GM19463 (cell line): ENCODE measurements at regions not wholly inside any gene's neighbourhood (a gene's known extent, or its start where the extent isn't known, plus 50 kb on each side); places are given as distances from the start of the nearest gene placed in this dataset.
"Not testable (repeated sequence)": the region's sequence is repeated elsewhere in the genome, so short reads cannot be mapped to it uniquely, and the experiment has no call there.

Experiments
- ATAC-seq: cut with Tn5 transposase; IDR thresholded peaks from one replicate; pipeline ENCODE4 v1.9.1; 2021; ENCODE audit warnings: mild to moderate bottlenecking, moderate library complexity; ENCODE audit not compliant: unreplicated experiment

DNA sequence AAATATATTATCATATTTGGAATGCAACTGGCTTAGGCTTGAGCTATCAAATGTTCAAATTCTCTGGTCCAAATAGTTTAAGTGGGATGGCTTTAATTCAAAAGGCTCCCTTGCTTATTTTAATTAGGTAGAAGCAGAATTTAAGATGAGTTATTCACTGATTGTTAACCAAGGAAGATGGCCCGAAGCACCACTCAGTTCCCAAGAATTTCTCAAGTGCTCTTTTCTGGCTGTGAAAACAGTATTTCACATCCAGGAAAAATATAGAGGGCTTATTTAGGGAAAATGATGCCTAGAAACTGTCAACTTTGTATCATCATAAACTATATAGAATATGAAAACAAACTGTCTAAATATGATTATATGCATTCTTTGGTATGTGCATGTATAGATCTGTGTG lies 246.5 kb upstream of the SFRP2 start:
- ATAC-seq = no peak

DNA sequence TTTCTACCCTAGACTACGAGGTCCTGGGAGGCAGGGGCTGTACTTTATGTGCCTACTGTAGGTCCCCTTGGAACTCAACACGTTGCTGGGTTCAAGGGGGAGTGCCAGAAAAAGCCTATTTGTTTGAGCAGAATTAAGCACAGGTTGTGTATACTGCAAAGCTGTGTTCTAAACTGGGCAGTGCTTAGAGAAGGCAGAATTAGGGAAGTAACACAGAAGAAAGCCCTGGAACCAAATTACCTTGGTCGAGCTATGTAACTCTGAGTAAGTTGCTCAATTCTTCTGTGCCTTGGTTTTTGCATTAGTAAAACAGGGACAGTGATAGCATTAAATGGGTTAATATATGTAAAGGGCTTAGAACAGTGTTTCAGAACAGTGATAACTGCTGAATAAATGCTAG lies 245.0 kb upstream of the SFRP2 start:
- no peak for ATAC-seq

DNA sequence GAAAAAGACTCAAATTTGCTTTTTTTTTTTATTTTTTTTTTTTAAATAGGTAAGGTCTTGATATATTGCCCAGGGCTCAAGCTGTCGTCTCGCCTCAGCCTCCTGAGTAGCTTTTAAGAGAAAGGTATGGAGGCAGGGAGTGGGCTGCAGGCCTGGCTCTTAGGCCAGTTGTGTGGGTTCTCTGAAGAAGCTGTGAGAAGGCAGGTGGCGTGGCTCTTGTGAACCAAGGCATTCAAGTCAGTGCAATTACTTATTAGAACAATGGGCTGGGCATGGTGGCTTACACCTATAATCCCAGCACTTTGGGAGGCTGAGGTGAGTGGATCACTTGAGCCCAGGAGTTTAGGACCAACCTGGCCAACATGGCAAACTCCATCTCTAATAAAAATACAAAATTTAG lies 244.0 kb upstream of the SFRP2 start:
- no peak for ATAC-seq

DNA sequence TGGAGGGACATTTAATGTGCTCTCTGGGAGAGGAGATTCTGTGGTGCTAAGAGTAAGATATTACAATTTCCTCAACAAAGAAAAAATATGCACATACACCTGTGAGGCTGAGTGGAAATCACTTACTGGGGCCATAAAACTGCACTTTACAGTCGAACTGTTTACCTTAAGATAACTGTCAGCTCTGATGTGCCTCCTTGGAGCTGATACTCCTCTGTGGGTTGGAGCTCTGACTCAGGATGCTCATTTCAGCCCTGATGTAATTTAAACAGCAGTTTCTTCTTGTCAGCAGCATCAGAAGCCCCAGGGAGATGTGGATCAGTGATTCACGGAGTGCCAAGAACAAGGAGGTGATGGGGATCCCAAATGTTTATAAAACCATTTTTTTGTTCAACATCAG lies 241.9 kb upstream of the SFRP2 start:
- ATAC-seq = no peak

DNA sequence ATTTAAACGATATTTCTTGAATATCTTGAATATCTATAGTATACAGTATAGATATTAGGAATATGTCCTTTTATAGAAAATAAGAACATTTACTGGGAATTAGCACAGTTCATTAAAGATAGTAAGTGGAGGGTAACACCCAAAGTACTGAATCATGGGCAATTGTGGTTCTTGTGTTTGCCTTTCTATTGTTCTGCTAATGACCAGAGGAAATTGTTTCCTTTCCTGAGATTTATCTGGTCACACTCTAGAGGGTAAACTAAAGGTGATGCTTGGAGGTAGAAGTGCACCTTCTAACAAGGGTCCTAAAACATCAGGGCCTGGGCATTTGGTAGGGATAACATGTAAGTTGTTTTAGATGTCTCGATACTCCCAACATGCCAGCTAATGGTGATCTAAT lies 241.3 kb upstream of the SFRP2 start:
- no peak for ATAC-seq

DNA sequence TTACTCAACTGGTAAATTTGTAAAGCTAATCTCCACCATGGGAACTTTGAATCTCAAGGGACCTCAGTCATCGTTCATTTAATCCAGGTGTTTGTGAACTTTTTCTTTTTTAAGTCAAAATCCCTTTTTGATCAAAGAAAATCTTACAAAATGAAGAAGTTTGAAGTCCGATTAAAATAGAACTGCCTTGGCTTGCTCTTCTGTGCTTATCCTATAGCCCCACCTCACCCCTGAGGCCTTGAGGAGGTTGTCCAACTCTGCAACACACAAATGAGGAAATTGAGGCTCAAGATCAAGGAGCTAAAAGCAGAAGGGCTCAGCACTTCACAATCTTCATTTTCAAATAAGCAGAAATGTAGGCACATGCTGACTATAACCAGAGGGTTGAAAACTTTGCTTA lies 240.3 kb upstream of the SFRP2 start:
- ATAC-seq = no peak

DNA sequence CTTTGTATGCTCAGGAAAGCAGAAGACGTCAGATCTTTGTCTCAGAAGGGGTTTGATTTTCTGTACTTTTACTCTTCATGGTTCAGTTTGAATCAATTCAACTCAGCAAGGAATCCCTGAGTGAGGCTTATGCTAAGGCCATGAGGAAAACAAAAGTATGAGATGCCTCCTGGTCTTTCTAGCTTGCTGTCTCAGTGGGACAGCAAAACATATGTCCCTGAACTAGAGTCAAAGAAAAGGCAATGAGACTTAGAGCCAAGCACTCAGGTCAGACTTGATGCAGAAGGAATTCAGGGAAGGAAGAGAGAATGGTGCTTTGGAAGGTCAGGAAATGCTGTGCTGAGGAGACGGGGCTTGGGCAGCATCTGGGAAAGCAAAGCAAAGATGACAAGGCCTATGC lies 236.2 kb upstream of the SFRP2 start:
- ATAC-seq = no peak

DNA sequence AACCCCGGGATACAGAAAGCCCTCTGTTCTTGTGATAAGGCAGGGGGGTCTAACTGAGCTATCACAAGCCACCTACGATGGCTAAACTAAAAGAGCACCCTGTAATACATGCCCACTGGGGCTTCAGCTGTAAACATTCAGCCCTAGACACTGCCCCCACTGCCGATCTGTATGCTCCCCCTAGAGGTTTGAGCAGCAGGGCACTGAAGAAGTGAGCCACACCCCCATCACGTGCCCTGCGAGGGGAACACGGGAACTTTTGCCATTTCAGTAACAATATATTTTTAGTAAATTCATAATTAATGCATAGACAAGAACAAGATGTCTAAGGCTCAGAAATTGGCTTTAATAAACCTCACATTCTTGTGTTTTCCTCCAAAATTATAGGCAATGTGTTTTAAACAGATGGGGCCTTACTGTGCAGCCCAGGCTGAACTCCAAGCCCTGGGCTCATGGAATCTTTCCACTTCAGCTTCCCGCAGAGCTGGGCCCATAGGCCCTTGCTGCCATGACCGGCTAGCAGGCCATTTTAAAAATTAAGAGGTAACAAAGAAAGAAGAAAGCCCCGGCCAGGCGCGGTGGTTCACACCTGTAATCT lies 235.3 kb upstream of the SFRP2 start:
- no peak for ATAC-seq

DNA sequence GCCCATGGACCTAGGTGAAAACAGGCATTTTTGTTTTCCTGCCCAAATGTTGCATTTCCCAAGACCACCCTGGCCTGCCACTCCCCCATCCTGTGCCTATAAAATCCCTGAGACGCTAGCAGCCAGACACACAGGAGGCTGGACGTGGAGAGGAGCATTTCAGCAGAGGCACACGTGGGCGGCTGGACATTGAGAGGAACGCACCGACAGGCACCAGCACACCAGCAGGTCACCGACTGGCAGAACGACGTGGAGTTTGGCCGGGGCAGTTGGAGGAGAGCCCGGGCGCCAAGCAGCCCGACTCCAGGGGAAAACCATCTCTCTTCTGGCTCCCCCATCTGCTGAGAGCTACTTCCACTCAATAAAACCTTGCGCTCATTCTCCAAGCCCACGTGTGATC lies 234.8 kb upstream of the SFRP2 start:
- not testable (repeated sequence) for ATAC-seq

DNA sequence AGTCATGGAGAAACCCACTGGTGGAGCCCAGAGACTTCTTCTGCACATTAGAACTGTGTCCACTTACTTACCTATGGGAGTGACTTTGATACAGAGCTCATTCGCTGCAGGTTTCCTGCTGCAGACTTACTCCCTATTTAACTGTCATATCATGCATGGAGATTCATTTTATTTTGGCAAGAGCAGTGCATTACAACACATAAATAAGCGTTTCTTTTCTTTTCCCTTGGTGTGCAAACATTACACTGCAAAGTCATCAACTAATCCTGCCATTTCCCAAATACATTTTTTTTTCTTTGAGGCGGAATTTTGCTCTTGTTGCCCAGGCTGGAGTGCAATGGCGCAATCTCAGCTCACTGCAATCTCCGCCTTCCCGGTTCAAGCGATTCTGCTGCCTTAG lies 230.9 kb upstream of the SFRP2 start:
- no peak for ATAC-seq

DNA sequence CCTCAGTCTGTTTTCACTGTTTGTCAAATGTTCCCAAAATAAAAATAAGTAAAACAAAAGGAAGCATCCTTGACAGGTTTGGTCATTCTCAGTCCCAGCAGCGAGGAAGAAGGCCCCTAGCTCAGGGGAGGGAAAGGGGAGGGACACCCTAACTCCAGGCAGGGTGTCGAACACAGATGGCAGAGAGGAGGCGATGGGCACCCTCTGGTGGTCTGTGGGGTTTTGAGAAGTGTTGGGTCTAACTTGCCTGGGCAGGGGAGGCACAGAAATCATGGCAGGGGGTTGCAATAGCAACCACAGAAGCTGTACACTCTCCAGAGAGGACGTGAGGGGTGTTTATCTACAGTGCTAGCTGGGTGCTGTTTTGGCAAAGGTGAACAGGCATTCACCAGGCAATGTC lies 229.8 kb upstream of the SFRP2 start:
- no peak for ATAC-seq

DNA sequence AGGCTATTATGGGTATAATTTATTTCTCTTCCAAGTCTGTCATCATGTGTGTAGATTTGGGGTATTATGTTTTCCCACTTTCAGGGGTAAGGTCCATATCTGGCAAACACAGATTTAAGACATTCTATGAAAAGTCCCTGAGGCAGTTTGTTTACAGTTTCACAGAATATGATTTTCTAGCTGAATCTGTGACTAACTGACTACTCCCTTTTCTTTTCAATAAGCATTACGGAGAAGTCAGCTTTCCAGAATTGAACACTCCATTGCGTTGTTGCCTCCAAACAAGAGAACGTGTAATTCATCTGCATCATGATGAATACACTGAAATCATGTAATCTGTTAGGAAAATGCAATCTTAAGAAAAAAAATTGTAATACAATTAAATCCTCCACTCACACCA lies 226.7 kb upstream of the SFRP2 start:
- no peak for ATAC-seq

DNA sequence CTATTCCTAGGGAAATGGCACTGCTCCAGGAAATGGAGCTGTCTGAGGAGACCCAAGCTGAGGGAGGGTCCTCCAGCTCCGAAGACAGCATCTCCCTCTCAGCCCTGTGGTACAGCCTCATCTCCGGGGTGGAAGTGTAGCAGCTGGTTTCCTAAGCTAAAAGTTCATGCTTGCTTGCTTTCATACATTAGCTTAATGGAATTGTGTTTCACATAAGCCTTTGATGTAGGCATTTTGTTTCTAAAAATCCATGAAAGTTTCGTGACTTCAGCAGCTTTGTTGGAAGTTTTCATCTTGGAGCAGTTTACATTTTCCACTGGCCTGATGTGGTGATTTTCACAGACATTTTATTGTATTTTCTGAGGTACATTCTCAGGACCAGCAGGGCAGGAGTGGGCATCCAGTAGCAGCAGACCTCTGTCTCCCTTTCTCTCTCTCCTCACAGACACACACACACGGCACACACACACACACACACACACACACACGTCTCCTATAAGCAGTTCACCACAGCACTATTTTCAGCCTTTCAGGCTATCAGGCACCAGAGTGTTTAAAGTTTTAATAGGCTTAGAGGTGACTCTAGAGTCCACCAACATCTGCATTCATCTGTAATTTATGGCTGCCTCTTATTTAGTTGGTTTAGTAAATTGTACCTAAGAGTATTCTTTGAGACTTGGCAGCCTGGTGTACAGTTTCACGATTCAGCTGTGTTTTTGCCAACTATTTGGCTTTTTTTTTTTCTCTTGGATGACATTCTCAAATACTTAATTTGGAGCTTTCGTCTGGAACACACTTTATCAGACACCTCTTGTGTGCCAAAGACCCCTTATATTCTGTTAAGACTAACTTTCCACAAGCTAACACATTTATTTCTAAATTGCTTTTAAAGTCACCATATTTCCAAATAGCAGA lies 225.8 kb upstream of the SFRP2 start:
- no peak for ATAC-seq

DNA sequence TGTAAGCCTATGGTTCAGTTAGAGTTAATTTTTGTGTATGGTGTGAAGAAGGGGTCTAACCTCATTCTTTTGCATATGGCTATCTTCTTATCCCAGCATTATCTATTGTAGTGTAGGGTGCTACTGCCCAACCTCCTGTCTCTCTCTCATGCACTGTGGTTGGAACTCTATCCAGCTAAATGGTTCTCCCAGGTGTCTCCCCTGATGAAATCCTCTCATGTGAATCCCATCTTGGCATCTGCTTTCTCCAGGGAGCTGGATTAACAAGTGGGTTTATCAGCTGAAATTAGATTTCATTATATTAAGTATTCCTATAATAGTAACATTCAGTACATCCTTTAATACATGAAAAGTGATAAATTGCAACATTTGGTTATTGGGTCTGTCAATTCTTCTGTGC lies 224.7 kb upstream of the SFRP2 start:
- no peak for ATAC-seq

DNA sequence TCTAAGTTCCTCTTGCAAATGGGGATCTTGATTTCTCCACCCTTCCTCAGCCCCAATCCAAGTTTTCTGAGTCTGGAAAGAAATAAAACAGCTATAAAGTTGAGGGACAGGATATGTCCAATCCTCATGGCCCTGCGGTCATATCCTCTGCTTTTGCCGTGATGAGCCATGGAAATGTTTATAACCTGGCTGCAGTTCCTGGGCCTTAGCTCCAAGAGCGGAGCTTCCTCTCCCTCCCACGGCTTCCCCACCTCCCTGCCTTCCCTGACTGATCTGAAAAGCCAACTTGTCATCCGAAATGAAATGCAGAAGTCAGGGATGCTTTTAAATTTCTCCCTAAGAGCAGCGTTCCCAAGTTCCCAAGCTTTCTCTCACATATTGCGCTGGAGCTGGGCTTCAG lies 221.5 kb upstream of the SFRP2 start:
- ATAC-seq = no peak

DNA sequence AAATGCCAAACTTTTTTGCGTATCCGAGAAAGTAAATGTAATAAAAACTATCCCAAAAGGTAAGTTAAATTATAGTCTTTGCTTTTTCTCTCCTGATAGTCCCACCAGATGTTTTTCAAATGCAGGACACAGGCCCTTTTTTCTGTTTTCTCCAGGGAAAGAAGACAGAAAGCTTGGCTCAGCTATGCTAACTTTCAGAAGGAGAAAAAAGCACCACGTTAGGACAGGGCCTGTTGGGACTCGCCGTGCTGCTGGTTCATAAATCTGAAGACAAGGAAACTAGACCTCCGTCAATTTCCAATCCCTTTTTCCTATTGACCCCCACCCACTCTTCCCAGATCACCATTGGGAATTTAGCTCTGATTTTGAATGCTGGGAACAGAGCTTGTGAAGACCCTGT lies 220.9 kb upstream of the SFRP2 start:
- no peak for ATAC-seq

DNA sequence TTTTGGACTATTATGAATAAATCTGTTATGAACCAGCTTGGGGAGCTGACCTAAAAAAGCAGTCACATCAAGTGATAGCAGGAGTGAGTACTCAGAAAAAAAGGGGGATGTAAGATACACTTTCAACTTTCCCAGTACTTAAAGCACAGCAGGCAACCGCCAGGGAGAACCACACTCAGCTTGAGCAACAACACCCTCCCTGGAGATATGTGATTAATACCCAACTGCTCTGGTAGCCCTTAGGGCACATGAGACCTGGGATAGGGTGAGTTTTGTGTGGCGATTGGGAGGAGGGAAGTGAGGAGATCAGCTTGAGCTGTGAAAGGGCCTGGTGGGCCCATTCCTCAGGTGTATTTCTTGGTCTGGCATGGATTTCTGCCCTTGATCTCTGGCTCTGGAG lies 220.3 kb upstream of the SFRP2 start:
- ATAC-seq = no peak

DNA sequence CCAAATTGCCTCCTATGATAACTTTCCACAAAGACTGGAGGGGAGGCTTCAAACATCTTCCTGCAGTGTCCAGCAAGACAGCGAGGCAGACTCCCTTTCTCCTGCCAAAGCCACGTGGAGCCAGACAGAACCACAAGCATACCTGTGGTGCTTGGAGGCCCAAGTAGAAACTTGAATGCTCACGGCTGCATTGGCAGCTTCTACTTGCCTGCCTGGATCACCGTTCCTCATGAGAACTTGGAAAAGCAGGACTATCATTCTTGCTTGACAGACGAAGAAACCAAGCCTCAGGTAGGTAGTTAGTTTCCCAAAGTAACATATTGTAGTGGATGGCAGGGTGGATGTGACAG lies 216.3 kb upstream of the SFRP2 start:
- no peak for ATAC-seq

DNA sequence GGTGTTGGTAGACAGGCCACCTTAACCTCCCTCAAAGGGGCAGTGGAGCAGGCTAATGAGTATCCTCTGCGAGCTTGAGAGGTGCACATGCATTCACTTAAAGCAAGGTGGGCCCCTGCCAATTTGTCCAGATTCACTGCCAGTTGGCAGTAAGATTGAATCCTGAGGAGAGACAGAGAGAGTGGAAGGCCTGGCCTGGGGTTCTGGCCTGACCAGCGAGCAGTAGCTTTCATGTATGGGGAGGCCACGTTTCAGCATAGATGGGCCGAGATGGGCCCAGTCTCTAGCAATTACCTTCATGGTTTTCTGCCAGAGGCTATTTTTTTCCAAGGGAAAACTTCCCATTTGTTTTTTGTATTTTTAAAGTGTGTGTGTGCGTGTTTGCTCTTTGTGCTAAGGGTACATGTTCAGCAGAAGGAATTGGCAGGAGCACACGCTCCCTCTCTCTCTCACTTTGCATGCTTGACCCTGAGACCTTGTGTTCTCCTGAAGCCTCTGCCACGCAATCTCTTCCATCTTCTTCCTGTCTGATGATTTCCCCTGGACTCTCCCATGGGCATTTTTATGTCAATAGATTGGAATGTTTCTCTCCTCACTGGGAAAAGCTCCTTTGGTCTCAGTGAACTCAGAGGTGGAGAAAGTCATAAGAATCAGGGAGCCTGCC lies 215.8 kb upstream of the SFRP2 start:
- ATAC-seq = no peak

DNA sequence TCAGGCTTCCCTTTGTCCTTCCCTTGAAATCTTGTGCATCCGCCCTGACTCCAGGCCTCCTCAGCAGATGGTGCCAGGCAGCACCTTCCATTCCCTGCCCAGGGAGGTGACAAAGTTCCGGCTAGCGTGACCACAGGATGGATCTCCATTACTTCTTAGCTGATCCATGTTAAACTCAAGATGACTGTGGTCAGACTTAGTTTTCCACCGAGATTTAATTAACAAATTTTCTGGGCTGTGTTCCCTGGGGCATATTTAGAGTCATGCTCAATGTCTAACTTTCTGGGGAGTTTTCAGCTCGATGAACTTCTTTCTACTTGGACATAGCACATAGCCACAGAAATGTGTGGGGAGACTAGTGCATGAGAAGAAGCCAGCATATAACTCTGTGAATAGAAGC lies 215.1 kb upstream of the SFRP2 start:
- no peak for ATAC-seq

DNA sequence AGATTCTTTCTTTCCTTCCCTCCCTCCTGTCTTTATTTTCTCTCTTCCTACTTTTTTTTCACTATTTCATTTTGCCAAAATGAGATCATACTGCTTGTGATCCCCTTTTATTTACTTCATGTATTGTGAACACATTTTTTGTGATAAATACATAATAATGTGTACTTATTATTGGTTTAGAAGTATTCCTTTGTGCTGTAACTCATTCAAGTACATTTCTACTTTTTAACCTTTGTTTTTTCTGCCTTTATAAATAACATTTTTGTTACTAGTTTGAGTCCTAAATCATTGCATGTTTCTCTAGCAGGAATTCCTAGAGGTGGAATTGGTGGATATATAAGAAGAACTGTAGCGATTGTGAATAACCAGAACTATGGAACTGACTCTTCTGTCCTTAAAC lies 214.5 kb upstream of the SFRP2 start:
- ATAC-seq = no peak

DNA sequence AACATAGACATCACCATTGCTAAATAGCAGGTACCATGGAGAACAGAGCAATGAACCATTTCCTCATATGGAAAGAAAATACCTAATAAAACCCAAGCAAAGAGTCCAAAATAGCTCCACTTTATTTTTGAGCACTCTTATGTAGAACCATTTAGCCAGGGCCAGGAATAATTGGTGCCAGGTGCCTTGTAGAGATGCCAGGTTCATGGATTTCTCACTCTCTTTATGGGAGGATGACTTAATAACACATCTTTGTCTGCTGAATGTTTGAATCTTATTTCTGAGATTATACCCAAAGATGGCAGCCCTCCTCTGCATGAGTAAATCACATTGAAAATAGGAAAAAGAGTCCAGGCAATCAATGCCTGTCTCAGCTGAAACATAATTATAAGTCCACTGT lies 212.3 kb upstream of the SFRP2 start:
- ATAC-seq = no peak
